ENCODE measurements at regions not wholly inside any gene's neighbourhood (a gene's known extent, or its start where the extent isn't known, plus 50 kb on each side); places are given as distances from the start of the nearest gene placed in this dataset.

DNA sequence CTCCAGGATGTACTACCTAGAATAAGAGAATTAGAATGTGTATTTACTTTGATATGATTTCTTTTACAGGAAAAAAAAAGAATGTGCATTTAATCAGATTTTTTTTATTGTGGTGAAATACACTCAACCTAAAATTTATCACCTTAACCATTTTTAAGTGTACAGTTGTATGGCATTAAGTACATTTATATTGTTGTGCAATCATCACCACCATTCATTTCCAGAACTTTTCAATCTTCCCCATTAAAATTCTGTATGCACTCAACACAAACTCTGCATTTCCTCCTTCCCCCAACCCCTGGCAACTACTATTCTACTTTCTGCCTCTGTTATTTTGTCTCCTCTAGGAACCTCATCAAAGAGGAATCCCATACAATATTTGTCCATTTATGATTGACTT is 66.0 kb upstream of the APC start:
- TF ChIP-seq, protein P1, sequence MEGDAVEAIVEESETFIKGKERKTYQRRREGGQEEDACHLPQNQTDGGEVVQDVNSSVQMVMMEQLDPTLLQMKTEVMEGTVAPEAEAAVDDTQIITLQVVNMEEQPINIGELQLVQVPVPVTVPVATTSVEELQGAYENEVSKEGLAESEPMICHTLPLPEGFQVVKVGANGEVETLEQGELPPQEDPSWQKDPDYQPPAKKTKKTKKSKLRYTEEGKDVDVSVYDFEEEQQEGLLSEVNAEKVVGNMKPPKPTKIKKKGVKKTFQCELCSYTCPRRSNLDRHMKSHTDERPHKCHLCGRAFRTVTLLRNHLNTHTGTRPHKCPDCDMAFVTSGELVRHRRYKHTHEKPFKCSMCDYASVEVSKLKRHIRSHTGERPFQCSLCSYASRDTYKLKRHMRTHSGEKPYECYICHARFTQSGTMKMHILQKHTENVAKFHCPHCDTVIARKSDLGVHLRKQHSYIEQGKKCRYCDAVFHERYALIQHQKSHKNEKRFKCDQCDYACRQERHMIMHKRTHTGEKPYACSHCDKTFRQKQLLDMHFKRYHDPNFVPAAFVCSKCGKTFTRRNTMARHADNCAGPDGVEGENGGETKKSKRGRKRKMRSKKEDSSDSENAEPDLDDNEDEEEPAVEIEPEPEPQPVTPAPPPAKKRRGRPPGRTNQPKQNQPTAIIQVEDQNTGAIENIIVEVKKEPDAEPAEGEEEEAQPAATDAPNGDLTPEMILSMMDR (IDR thresholded peaks at IDR 0.05): no peak
- no peak for TF ChIP-seq POLR2A (IDR thresholded peaks at IDR 0.05)
